ENCODE measurements at regions not wholly inside any gene's neighbourhood (a gene's known extent, or its start where the extent isn't known, plus 50 kb on each side); places are given as distances from the start of the nearest gene placed in this dataset.

DNA sequence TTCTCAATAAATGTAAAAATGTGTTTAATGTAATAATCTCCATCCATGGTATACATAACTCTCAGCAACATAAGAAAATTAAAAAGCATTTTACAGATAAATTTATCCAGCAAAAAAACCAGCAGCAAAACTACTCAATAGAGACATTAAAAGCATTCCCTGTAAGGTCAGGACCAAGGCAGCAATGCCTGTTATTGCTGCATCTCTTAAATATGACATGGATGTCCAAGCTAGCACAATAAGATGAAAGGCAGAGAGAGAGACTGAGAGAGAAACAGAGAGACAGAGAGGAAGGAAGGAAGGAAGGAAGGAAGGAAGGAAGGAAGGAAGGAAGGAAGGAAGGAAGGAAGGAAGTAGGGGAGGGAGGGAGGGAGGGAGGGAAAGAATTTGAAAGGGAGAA is 289.0 kb upstream of the PAPPA start:
- Histone ChIP-seq H3K4me3 (no peak overlapping the region), H3K4me1 (no peaks in the 10 kb centered on the region), H3K27ac (no peak overlapping the region), H3K4me2 (no peak overlapping the region), H3K9me3 (no peaks in the 10 kb centered on the region)
- CTCF ChIA-PET: interaction anchor here (0.7 kb wide), 1 partner anchor 17 kb away, joined by 3 read pairs; no protein-coding TSS in a partner anchor
- FAIRE-seq: no peak
- TF ChIP-seq ZFP36 (IDR thresholded peaks at IDR 0.05; ENCODE audit: borderline replicate concordance, partially characterized antibody) (no peak), POLR2A (IDR thresholded peaks at IDR 0.05; ENCODE audit: low read length) (no peak), SMC3 (IDR thresholded peaks at IDR 0.05) (no peak), POLR2AphosphoS2 (conservative IDR thresholded peaks at IDR 0.05; ENCODE audit: low read length) (no peak)
- TF ChIP-seq, protein P1, sequence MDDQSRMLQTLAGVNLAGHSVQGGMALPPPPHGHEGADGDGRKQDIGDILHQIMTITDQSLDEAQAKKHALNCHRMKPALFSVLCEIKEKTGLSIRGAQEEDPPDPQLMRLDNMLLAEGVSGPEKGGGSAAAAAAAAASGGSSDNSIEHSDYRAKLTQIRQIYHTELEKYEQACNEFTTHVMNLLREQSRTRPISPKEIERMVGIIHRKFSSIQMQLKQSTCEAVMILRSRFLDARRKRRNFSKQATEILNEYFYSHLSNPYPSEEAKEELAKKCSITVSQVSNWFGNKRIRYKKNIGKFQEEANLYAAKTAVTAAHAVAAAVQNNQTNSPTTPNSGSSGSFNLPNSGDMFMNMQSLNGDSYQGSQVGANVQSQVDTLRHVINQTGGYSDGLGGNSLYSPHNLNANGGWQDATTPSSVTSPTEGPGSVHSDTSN (IDR thresholded peaks at IDR 0.05): no peak
- ATAC-seq: no peak
- POLR2A ChIA-PET: no interaction called here
- DNase-seq (ENCODE audit: low read depth in 1 of 2, low spot score in 1 of 2): no peak

DNA sequence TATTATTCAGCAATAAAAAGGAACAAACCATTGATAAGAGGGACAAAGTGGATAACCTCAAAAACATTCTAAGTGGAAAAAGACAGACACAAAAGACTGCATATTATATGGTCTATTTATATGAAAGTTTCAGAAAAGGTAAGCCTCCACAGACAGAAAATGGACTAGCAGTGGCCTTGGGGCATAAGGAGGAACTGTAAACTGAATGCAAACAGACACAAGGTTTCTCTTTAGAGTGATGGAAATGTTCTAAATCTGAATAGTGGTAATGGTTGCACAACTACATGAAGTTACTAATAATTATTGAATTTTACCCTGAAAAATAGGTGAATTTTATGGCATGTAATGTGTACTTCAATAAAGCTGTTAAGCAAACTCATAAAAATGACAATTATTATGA is 286.3 kb upstream of the PAPPA start:
- no peak overlapping the region for H3K27ac ChIP-seq
- no peak for TF ChIP-seq TP53 (CRISPR knock-in tag; IDR thresholded peaks at IDR 0.05)
- TF ChIP-seq BCL3 (IDR thresholded peaks at IDR 0.05): no peak
- TF ChIP-seq HMGXB4 (CRISPR knock-in tag; IDR thresholded peaks at IDR 0.05; ENCODE audit: borderline replicate concordance): no peak
- no peak for TF ChIP-seq POLR2A (IDR thresholded peaks at IDR 0.05; ENCODE audit: low read length)
- TF ChIP-seq ZNF302 (CRISPR knock-in tag; IDR thresholded peaks at IDR 0.05): no peak
- TF ChIP-seq RAD21 (conservative IDR thresholded peaks at IDR 0.05 in 1 of 2, IDR thresholded peaks at IDR 0.05 in 1 of 2): no peak
- CTCF ChIA-PET: no interaction called here
- no peak overlapping the region for H3K4me3 ChIP-seq
- no peaks in the 10 kb centered on the region for H3K4me1 ChIP-seq
- ATAC-seq (no peak), DNase-seq (ENCODE audit: low read depth in 1 of 2, low spot score in 1 of 2) (no peak), FAIRE-seq (no peak)
- H3K4me2 ChIP-seq: no peak overlapping the region
- POLR2A ChIA-PET: no interaction called here
- no peaks in the 10 kb centered on the region for H3K9me3 ChIP-seq

DNA sequence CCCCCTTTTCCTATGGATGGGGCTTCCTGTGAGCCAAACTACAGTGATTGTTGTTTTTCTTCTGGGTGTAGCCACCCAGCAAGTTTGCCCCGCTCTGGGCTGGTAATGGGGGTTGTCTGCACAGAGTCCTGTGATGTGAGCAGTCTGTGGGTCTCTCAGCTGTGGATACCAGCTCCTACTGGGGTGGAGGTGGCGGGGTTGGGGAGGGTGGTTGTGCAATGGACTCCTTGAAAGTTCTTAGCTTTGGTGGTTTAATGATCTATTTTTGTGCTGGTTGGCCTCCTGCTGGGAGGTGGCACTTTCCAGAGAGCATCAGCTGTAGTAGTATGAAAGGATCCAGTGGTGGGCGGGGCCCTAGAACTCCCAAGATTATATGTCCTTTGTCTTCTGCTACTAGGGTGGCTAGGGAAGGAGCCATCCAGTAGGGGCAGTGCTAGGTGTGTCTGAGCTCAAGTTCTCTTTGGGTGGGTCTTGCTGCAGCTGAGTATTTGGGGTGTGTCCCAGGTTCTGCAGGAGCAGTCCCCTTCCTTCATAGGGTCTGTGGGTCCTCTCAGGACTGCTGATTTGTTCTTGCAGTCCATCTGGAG is 275.6 kb upstream of the PAPPA start:
- DNase-seq (ENCODE audit: low read depth in 1 of 2, low spot score in 1 of 2) (no peak), ATAC-seq (no peak), FAIRE-seq (no peak)
- TF ChIP-seq, protein P1 (IDR thresholded peaks at IDR 0.05): no peak
- TF ChIP-seq POLR2AphosphoS2 (conservative IDR thresholded peaks at IDR 0.05; ENCODE audit: low read length): no peak
- no peak for TF ChIP-seq SREBF2 (IDR thresholded peaks at IDR 0.05)
- TF ChIP-seq RAD21 (conservative IDR thresholded peaks at IDR 0.05 in 1 of 2, IDR thresholded peaks at IDR 0.05 in 1 of 2): no peak
- TF ChIP-seq FOSL2 (IDR thresholded peaks at IDR 0.05): no peak
- no peak for TF ChIP-seq FOSL2 (CRISPR knock-in tag; IDR thresholded peaks at IDR 0.05)
- no peak for TF ChIP-seq EP300 (IDR thresholded peaks at IDR 0.05)
- no peak for TF ChIP-seq PHF8 (IDR thresholded peaks at IDR 0.05; ENCODE audit: borderline replicate concordance, low read depth)
- TF ChIP-seq HOXA7 (CRISPR knock-in tag; IDR thresholded peaks at IDR 0.05): no peak
- TF ChIP-seq, protein P2, sequence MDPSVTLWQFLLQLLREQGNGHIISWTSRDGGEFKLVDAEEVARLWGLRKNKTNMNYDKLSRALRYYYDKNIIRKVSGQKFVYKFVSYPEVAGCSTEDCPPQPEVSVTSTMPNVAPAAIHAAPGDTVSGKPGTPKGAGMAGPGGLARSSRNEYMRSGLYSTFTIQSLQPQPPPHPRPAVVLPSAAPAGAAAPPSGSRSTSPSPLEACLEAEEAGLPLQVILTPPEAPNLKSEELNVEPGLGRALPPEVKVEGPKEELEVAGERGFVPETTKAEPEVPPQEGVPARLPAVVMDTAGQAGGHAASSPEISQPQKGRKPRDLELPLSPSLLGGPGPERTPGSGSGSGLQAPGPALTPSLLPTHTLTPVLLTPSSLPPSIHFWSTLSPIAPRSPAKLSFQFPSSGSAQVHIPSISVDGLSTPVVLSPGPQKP (IDR thresholded peaks at IDR 0.05; ENCODE audit: low read depth, low read length): no peak
- no peak for TF ChIP-seq EHMT2 (IDR thresholded peaks at IDR 0.05; ENCODE audit: low read depth)
- TF ChIP-seq CBX8 (IDR thresholded peaks at IDR 0.05): no peak
- no peak for TF ChIP-seq RFX5 (IDR thresholded peaks at IDR 0.05)
- no peak for TF ChIP-seq TP53 (CRISPR knock-in tag; IDR thresholded peaks at IDR 0.05)
- TF ChIP-seq HOXB13 (CRISPR knock-in tag; IDR thresholded peaks at IDR 0.05; ENCODE audit: low read depth): no peak
- TF ChIP-seq ESRRA (IDR thresholded peaks at IDR 0.05; ENCODE audit: borderline replicate concordance, low read length): no peak
- no peak for TF ChIP-seq E2F6 (IDR thresholded peaks at IDR 0.05; ENCODE audit: borderline replicate concordance, low read depth)
- no peak for TF ChIP-seq NFE2L2 (conservative IDR thresholded peaks at IDR 0.05; ENCODE audit: low read length)
- peaks cover 7% of the 10 kb centered on the region; the same call in 2 of the 3 replicates for H3K9me3 ChIP-seq
- peak overlapping the region in 1 of 2 experiments; percentile 50; a peak in 3 of 6 replicates for H3K27ac ChIP-seq
- 79% methylated on average over 1 of the region's 3 CpGs for WGBS (ENCODE audit: missing lambda C conversion rate)
- H3K4me3 ChIP-seq: no peak overlapping the region
- ChIA-PET POLR2A (no interaction called here), CTCF (interaction anchor here (2.0 kb wide), 1 partner anchor 285 kb away, joined by 8 read pairs; no protein-coding TSS in a partner anchor)
- no peak overlapping the region for H3K4me2 ChIP-seq
- peaks cover under 1% of the 10 kb centered on the region; the same call in 1 of the 3 replicates for H3K4me1 ChIP-seq
